Glutamatergic neuron (in vitro differentiated cells): ENCODE measurements at regions not wholly inside any gene's neighbourhood (a gene's known extent, or its start where the extent isn't known, plus 50 kb on each side); places are given as distances from the start of the nearest gene placed in this dataset.

Source experiments
- DNase-seq: peaks from one replicate; pipeline ENCODE4 v3.0.0; 2022
- H3K27ac Mint-ChIP-seq: one replicate; pipeline ENCODE4 v1.8.0; 2020; ENCODE audit warnings: mild to moderate bottlenecking, mixed read lengths, inconsistent platforms; ENCODE audit not compliant: unreplicated experiment
- H3K27me3 Mint-ChIP-seq: one replicate; pipeline ENCODE4 v1.8.0; 2020; ENCODE audit warnings: mild to moderate bottlenecking, moderate library complexity, mixed read lengths, inconsistent platforms; ENCODE audit not compliant: unreplicated experiment
- H3K36me3 Mint-ChIP-seq: one replicate; pipeline ENCODE4 v1.8.0; 2020; ENCODE audit warnings: mild to moderate bottlenecking, mixed read lengths, inconsistent platforms; ENCODE audit not compliant: unreplicated experiment
- H3K4me1 Mint-ChIP-seq: one replicate; pipeline ENCODE4 v1.8.0; 2020; ENCODE audit warnings: mild to moderate bottlenecking, low read depth, mixed read lengths, inconsistent platforms; ENCODE audit not compliant: unreplicated experiment
- H3K4me3 Mint-ChIP-seq: one replicate; pipeline ENCODE4 v1.8.0; 2020; ENCODE audit warnings: mild to moderate bottlenecking, mixed read lengths, inconsistent platforms; ENCODE audit not compliant: unreplicated experiment
- H3K9me3 Mint-ChIP-seq: one replicate; pipeline ENCODE4 v1.8.0; 2020; ENCODE audit warnings: mild to moderate bottlenecking, moderate library complexity, mixed read lengths, inconsistent platforms; ENCODE audit not compliant: unreplicated experiment
- CTCF ChIP-seq: fragments of 200-600 bp; sonication (generic); IDR thresholded peaks from one replicate; pipeline ENCODE4 v1.5.0; 2021; ENCODE audit not compliant: partially characterized antibody, unreplicated experiment

DNA sequence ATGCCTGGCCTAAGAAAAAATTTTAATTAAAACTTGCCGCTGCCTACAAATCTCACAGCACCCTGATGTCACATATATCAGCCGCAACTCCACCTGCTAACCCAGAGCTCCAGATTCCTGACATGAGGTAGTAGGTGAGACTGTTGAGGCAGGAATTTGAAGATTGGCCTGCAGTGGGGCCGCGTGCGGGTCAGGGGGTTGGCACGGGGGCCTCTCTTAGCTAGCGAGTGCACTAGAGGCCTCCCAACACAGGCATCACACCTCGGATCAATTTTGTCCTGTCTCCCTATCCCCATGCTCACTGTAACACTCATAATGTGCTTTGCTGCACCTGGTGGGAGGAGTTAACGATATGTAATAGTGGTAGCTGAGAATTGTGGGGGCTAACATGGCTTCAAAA lies 349.8 kb downstream of the CDC5L start:
- Mint-ChIP-seq H3K4me1 (peaks cover 5% of the 10 kb centered on the region), H3K9me3 (no peaks in the 10 kb centered on the region), H3K4me3 (no peak overlapping the region), H3K27me3 (peaks cover 2% of the 10 kb centered on the region), H3K36me3 (no peaks in the 10 kb centered on the region), H3K27ac (no peak overlapping the region)
- no peak for TF ChIP-seq CTCF
- no peak for DNase-seq

- H3K27me3 Mint-ChIP-seq = peaks cover 2% of the 10 kb centered on the region
- no peak for DNase-seq
- TF ChIP-seq CTCF = no peak
- peaks cover 5% of the 10 kb centered on the region for H3K4me1 Mint-ChIP-seq
- no peak overlapping the region for H3K27ac Mint-ChIP-seq
- H3K36me3 Mint-ChIP-seq = no peaks in the 10 kb centered on the region
- no peak overlapping the region for H3K4me3 Mint-ChIP-seq
- no peaks in the 10 kb centered on the region for H3K9me3 Mint-ChIP-seq
Measured at GRCh38 chr6:44737829-44738528, 350.5 kb downstream of the CDC5L start.

GRCh38 chr6:44738601-44739146 lies 351.2 kb downstream of the CDC5L start:
- H3K27me3 Mint-ChIP-seq = peaks cover 2% of the 10 kb centered on the region
- no peaks in the 10 kb centered on the region for H3K36me3 Mint-ChIP-seq
- DNase-seq = peak; percentile 42
- H3K27ac Mint-ChIP-seq = peak overlapping the region; percentile 72
- H3K4me3 Mint-ChIP-seq = no peak overlapping the region
- no peaks in the 10 kb centered on the region for H3K9me3 Mint-ChIP-seq
- peaks cover 5% of the 10 kb centered on the region for H3K4me1 Mint-ChIP-seq
- TF ChIP-seq CTCF = no peak

DNA sequence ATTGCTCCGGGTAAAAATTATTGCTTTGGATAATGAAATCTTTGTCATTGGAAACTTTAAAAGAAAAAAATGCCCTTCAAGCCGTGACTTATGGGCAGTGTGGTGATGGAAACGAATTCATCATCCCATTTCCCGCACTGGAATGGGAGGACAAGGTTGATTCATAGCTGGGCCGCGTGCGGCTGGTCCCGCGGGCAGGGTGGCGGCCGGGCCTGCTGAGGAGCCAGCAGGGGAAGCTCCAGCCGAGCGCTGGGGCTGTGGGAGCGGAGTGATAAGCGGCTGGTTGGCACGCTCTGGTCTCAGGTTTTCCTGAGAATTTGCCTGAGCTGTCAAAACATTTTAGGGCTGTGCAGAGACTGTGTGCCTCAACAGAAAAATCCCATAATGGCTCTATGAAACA lies 351.7 kb downstream of the CDC5L start:
- Mint-ChIP-seq H3K4me3 (no peak overlapping the region), H3K4me1 (peaks cover 5% of the 10 kb centered on the region), H3K27ac (no peak overlapping the region), H3K27me3 (peaks cover 2% of the 10 kb centered on the region), H3K9me3 (no peaks in the 10 kb centered on the region), H3K36me3 (no peaks in the 10 kb centered on the region)
- no peak for TF ChIP-seq CTCF
- no peak for DNase-seq

GRCh38 chr6:44740566-44741120 lies 353.1 kb downstream of the CDC5L start:
- Mint-ChIP-seq H3K9me3 (peaks cover 2% of the 10 kb centered on the region), H3K27me3 (peaks cover 2% of the 10 kb centered on the region), H3K27ac (no peak overlapping the region), H3K36me3 (no peaks in the 10 kb centered on the region), H3K4me3 (no peak overlapping the region), H3K4me1 (peaks cover 5% of the 10 kb centered on the region)
- TF ChIP-seq CTCF = no peak
- DNase-seq = no peak
